ENCODE measurements at regions not wholly inside any gene's neighbourhood (a gene's known extent, or its start where the extent isn't known, plus 50 kb on each side); places are given as distances from the start of the nearest gene placed in this dataset.

DNA sequence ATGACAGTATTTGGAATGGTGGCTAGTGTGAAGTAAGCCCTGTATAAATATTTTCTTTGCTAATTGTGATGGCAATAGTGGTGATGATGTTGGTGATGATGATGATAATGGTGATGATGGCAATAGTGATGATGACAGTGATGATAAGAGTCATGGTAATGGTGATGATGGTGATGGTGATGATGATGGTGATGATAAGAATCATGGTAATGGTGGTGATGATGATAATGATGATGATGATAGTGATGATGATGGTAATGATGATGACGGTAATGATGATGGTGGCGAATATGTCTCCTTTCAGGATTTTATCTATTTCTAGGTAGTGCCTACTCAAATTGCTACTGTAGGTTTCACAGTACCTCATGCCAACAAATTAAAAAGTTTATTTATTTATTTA lies 205.4 kb downstream of the GALR1 start:
- no peak overlapping the region for H3K27ac ChIP-seq (ENCODE audit: low read length)
- H3K4me2 ChIP-seq (ENCODE audit: low read length), result no peak overlapping the region
- no peak overlapping the region for H2AFZ ChIP-seq (ENCODE audit: low read depth, low read length)
- H3K27me3 ChIP-seq (ENCODE audit: low read depth, low read length), result peaks cover 11% of the 10 kb centered on the region
- no peak overlapping the region for H3K4me3 ChIP-seq (ENCODE audit: low read length)
- no peaks in the 10 kb centered on the region for H3K9me3 ChIP-seq (ENCODE audit: insufficient read depth, low read length)
- no peak overlapping the region for H3K9ac ChIP-seq (ENCODE audit: low read length)
- H4K20me1 ChIP-seq (ENCODE audit: insufficient read depth, low read length), result no peaks in the 10 kb centered on the region
- H3K79me2 ChIP-seq (ENCODE audit: low read length), result no peaks in the 10 kb centered on the region
- TF ChIP-seq EZH2phosphoT487 (IDR thresholded peaks at IDR 0.05; ENCODE audit: low read depth) (no peak), CTCF (IDR thresholded peaks at IDR 0.05; ENCODE audit: low read depth, low read length) (no peak)
- no peaks in the 10 kb centered on the region for H3K4me1 ChIP-seq (ENCODE audit: low read length)
- H3K36me3 ChIP-seq (replicated peaks; ENCODE audit: low read depth, low read length), result no peaks in the 10 kb centered on the region

- Histone ChIP-seq H3K79me2 (ENCODE audit: low read length) (no peaks in the 10 kb centered on the region), H4K20me1 (ENCODE audit: insufficient read depth, low read length) (no peaks in the 10 kb centered on the region), H3K9me3 (ENCODE audit: insufficient read depth, low read length) (no peaks in the 10 kb centered on the region), H3K36me3 (replicated peaks; ENCODE audit: low read depth, low read length) (no peaks in the 10 kb centered on the region), H3K4me1 (ENCODE audit: low read length) (no peaks in the 10 kb centered on the region), H3K4me2 (ENCODE audit: low read length) (no peak overlapping the region), H3K27ac (ENCODE audit: low read length) (no peak overlapping the region), H3K4me3 (ENCODE audit: low read length) (no peak overlapping the region), H3K9ac (ENCODE audit: low read length) (no peak overlapping the region), H2AFZ (ENCODE audit: low read depth, low read length) (no peak overlapping the region), H3K27me3 (ENCODE audit: low read depth, low read length) (peaks cover 3% of the 10 kb centered on the region; the same call in 1 of the 2 replicates)
- TF ChIP-seq CTCF (IDR thresholded peaks at IDR 0.05; ENCODE audit: low read depth, low read length) (no peak), EZH2phosphoT487 (IDR thresholded peaks at IDR 0.05; ENCODE audit: low read depth) (no peak)
These were observed 208.0 kb downstream of the GALR1 start for GRCh38 chr18:77457681-77458080.

- H2AFZ ChIP-seq (ENCODE audit: low read depth, low read length), result no peak overlapping the region
- peaks cover 16% of the 10 kb centered on the region; the same call in 1 of the 2 replicates for H3K27me3 ChIP-seq (ENCODE audit: low read depth, low read length)
- no peaks in the 10 kb centered on the region for H3K79me2 ChIP-seq (ENCODE audit: low read length)
- no peak overlapping the region for H3K4me2 ChIP-seq (ENCODE audit: low read length)
- no peak overlapping the region for H3K27ac ChIP-seq (ENCODE audit: low read length)
- no peaks in the 10 kb centered on the region for H3K4me1 ChIP-seq (ENCODE audit: low read length)
- H3K4me3 ChIP-seq (ENCODE audit: low read length), result no peak overlapping the region
- no peaks in the 10 kb centered on the region for H3K36me3 ChIP-seq (replicated peaks; ENCODE audit: low read depth, low read length)
- TF ChIP-seq EZH2phosphoT487 (IDR thresholded peaks at IDR 0.05; ENCODE audit: low read depth), result no peak
- no peak for TF ChIP-seq CTCF (IDR thresholded peaks at IDR 0.05; ENCODE audit: low read depth, low read length)
- no peaks in the 10 kb centered on the region for H3K9me3 ChIP-seq (ENCODE audit: insufficient read depth, low read length)
- H4K20me1 ChIP-seq (ENCODE audit: insufficient read depth, low read length), result no peaks in the 10 kb centered on the region
- no peak overlapping the region for H3K9ac ChIP-seq (ENCODE audit: low read length)
These were observed 211.5 kb downstream of the GALR1 start for GRCh38 chr18:77461062-77461688.

- Histone ChIP-seq H3K4me2 (ENCODE audit: low read length) (no peak overlapping the region), H3K9ac (ENCODE audit: low read length) (no peak overlapping the region), H3K9me3 (ENCODE audit: insufficient read depth, low read length) (no peaks in the 10 kb centered on the region), H3K36me3 (replicated peaks; ENCODE audit: low read depth, low read length) (no peaks in the 10 kb centered on the region), H3K4me1 (ENCODE audit: low read length) (no peaks in the 10 kb centered on the region), H4K20me1 (ENCODE audit: insufficient read depth, low read length) (no peaks in the 10 kb centered on the region), H3K4me3 (ENCODE audit: low read length) (no peak overlapping the region), H2AFZ (ENCODE audit: low read depth, low read length) (no peak overlapping the region), H3K27ac (ENCODE audit: low read length) (no peak overlapping the region), H3K27me3 (ENCODE audit: low read depth, low read length) (peaks cover 21% of the 10 kb centered on the region; the same call in 1 of the 2 replicates), H3K79me2 (ENCODE audit: low read length) (no peaks in the 10 kb centered on the region)
- TF ChIP-seq EZH2phosphoT487 (IDR thresholded peaks at IDR 0.05; ENCODE audit: low read depth), result no peak
- TF ChIP-seq CTCF (IDR thresholded peaks at IDR 0.05; ENCODE audit: low read depth, low read length), result no peak
These were observed 215.3 kb downstream of the GALR1 start for GRCh38 chr18:77464917-77465316.
